ENCODE measurements at regions not wholly inside any gene's neighbourhood (a gene's known extent, or its start where the extent isn't known, plus 50 kb on each side); places are given as distances from the start of the nearest gene placed in this dataset.
A peak's percentile ranks its signal among the peaks of the same experiment; 100 is the strongest.

DNA sequence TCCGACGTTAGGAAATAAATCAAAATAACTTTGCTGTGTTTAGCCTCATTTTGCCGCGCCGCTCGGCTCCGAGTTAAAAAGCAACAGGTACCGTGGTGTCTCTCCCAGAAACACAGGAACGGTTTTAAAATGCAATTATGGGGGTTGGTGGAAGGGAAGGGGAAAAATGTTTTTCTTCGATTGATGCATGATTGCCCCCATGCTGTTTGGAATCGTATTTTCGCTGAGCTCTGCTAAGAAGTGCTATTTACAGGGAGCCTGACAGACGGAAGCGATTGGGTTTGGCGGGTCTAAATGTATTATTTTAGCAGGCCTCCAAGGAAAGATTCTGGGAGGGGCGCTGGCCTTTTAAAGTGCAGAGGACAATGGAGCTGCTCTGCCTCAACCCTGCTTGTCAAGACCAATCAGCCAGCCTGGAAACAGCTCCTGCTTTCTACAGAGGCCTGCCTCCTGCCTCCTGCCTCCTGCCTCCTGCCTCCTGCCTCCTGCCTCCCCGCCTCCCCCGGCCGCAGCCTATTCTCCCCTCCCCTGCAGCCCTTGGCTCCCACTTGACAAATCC lies 156.7 kb upstream of the TLE3 start:
- Histone ChIP-seq H3K4me1 (ENCODE audit: insufficient read depth, insufficient read length) (peaks cover 12% of the 10 kb centered on the region), H3K9me3 (ENCODE audit: insufficient read depth, low read length) (no peaks in the 10 kb centered on the region), H3K4me3 (ENCODE audit: insufficient read length, low read depth) (no peak overlapping the region), H3K9ac (ENCODE audit: insufficient read length, low read depth) (peak overlapping the region; percentile 28), H3K27me3 (ENCODE audit: insufficient read depth, insufficient read length) (peaks cover 2% of the 10 kb centered on the region), H3K36me3 (ENCODE audit: insufficient read depth, insufficient read length, low read length) (no peaks in the 10 kb centered on the region)
- DNase-seq (ENCODE audit: low read depth, low spot score): no peak
- TF ChIP-seq ZNF274 (IDR thresholded peaks at IDR 0.05; ENCODE audit: low read depth, low read length): no peak
- no peak for TF ChIP-seq SUZ12 (IDR thresholded peaks at IDR 0.05; ENCODE audit: extremely low read depth, insufficient read depth, insufficient read length)
- TF ChIP-seq YY1 (IDR thresholded peaks at IDR 0.05; ENCODE audit: insufficient read depth, insufficient read length): no peak

DNA sequence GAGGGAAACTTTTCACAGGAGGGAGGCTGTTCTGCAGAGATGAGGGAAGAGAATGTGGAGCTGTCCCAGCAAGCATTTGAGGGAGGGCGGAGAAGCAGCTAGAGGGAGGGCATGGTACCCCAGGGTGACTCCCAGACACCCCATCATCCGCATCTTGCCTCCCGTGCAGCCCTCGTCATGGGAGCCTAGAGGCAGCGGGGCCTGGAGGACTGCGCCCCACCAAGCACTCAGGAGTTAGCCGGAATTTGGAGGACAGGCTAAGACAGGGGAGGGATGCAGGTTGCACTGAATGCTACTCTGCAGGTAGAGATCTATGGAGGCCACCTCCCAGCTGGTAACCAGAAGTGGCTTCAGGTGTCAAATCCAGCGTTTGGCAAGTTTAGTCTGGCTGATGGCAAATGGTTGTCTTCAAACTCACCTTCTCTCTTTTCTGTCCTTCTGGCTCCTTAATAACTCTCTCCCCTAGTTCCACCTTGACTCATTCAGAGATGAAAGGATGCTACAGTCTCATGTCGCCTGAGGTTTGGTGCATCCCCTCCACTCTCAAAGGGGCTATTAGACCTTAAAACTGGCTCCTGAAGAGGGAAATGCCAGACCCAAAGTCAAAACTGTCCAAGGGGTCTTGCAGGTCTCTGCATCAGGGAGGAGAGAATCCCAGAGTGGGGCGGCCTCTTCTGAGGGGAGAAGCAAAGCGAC lies 155.9 kb upstream of the TLE3 start:
- Histone ChIP-seq H3K4me3 (ENCODE audit: insufficient read length, low read depth) (no peak overlapping the region), H3K36me3 (ENCODE audit: insufficient read depth, insufficient read length, low read length) (no peaks in the 10 kb centered on the region), H3K9me3 (ENCODE audit: insufficient read depth, low read length) (no peaks in the 10 kb centered on the region), H3K4me1 (ENCODE audit: insufficient read depth, insufficient read length) (peaks cover 12% of the 10 kb centered on the region), H3K27me3 (ENCODE audit: insufficient read depth, insufficient read length) (peaks cover 2% of the 10 kb centered on the region), H3K9ac (ENCODE audit: insufficient read length, low read depth) (no peak overlapping the region)
- DNase-seq (ENCODE audit: low read depth, low spot score): no peak
- TF ChIP-seq SUZ12 (IDR thresholded peaks at IDR 0.05; ENCODE audit: extremely low read depth, insufficient read depth, insufficient read length) (no peak), YY1 (IDR thresholded peaks at IDR 0.05; ENCODE audit: insufficient read depth, insufficient read length) (no peak), ZNF274 (IDR thresholded peaks at IDR 0.05; ENCODE audit: low read depth, low read length) (no peak)

DNA sequence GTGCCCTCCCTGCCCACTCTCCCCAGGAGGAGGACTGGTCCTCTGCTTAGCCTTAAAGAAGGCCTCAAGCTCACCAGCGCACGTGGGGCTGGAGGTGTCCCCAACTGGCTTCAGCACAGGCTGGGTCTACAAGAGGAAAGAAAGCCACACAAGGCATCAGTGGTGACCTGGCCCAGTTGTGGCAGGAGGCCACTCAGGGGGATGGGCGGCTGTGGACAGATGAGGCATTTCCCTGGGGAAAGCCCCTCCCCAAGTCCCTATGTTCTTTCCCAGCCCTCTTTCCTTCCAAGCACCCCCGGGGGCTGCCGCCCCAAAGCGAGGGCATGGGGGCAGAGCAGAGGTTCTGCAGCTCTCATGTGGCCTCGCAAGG lies 155.2 kb upstream of the TLE3 start:
- Histone ChIP-seq H3K36me3 (ENCODE audit: insufficient read depth, insufficient read length, low read length) (no peaks in the 10 kb centered on the region), H3K9ac (ENCODE audit: insufficient read length, low read depth) (no peak overlapping the region), H3K27me3 (ENCODE audit: insufficient read depth, insufficient read length) (peaks cover 2% of the 10 kb centered on the region), H3K4me3 (ENCODE audit: insufficient read length, low read depth) (no peak overlapping the region), H3K4me1 (ENCODE audit: insufficient read depth, insufficient read length) (peaks cover 15% of the 10 kb centered on the region), H3K9me3 (ENCODE audit: insufficient read depth, low read length) (no peaks in the 10 kb centered on the region)
- TF ChIP-seq YY1 (IDR thresholded peaks at IDR 0.05; ENCODE audit: insufficient read depth, insufficient read length): no peak
- TF ChIP-seq ZNF274 (IDR thresholded peaks at IDR 0.05; ENCODE audit: low read depth, low read length): no peak
- no peak for DNase-seq (ENCODE audit: low read depth, low spot score)

DNA sequence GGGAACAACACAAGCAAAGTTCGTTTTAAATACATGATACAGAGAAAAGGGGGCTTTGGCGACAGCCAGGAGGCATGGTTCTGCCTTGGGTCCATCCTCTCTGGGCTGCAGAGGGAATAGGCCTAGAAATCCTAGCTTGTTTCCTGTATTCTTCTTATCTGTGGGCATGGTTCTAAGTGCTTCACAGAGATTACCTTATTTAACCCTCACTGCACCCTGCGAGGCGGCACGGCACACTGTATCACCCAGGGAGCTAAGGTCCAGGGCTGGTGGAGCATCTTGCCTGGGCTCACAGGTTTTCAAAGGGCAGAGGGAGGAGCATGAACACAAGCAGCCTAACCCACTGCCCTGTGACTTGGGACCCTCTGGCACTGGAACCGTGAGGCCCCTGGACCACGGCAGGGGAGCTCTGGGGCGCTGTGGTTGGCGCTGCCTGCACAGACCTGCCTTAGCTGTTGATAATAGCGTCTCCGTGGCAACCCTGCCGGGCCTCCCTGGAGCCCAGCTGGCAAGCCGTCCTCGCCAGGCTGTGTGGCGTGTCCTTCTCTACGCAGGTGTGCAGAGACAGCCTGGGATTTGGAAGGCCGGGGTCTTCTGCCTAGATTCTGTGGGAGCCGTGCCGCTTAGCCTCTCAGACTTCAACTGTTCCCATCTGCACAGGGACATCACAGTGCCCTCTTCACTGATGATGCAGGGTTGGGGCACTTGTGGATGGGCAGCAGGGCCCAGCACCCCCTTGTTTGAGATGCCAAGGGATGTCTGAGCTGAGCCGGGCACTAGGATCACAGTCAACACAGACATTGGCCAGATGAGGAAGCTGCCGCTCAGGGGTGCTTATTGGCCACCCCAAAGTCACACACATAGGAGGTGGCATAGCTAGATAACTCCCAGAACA lies 154.6 kb upstream of the TLE3 start:
- peaks cover 21% of the 10 kb centered on the region for H3K4me1 ChIP-seq (ENCODE audit: insufficient read depth, insufficient read length)

DNA sequence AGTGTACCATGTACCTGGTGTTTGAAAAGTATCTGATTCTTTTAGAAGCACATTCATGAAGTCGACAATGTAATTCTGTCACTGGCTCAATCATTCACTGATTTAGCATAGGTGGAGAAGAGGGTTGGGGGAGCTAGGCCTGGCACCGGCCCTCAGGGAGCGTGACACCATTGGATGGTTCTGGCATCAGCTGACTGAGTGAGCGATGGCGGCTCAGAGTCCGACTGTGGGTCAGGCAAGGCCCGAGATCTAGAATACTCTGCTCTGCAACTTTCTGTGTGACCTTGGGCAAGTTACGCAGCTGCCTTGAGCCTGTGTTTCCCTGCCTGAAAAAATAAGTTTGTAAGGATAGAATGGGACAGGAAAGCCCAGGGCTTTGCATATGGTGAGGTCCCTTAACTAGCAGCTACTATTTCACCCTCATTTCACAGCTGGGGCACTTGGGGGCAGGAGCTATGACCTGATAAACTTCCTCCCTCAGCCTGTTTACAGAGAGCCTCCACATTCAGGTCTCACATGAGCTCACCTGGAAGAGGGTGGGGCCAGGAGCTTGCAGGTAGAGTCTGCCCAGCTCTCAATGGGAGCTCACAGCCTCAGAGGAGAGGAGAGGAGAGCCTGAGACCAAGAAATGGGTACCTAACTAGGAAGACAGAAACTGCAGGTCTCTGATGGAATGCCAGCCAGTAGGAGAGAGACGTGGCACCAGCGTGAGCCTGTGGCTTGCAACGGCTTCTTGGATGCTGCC lies 153.7 kb upstream of the TLE3 start:
- peaks cover 2% of the 10 kb centered on the region for H3K27me3 ChIP-seq (ENCODE audit: insufficient read depth, insufficient read length)
- no peak overlapping the region for H3K9ac ChIP-seq (ENCODE audit: insufficient read length, low read depth)
- H3K36me3 ChIP-seq (ENCODE audit: insufficient read depth, insufficient read length, low read length): no peaks in the 10 kb centered on the region
- H3K4me3 ChIP-seq (ENCODE audit: insufficient read length, low read depth): no peak overlapping the region
- H3K4me1 ChIP-seq (ENCODE audit: insufficient read depth, insufficient read length): peaks cover 23% of the 10 kb centered on the region
- no peak for DNase-seq (ENCODE audit: low read depth, low spot score)
- no peaks in the 10 kb centered on the region for H3K9me3 ChIP-seq (ENCODE audit: insufficient read depth, low read length)
- no peak for TF ChIP-seq ZNF274 (IDR thresholded peaks at IDR 0.05; ENCODE audit: low read depth, low read length)
- TF ChIP-seq YY1 (IDR thresholded peaks at IDR 0.05; ENCODE audit: insufficient read depth, insufficient read length): no peak
- TF ChIP-seq SUZ12 (IDR thresholded peaks at IDR 0.05; ENCODE audit: extremely low read depth, insufficient read depth, insufficient read length): no peak

More for the DNA sequence above, 154.6 kb upstream of the TLE3 start:
- no peaks in the 10 kb centered on the region for H3K36me3 ChIP-seq (ENCODE audit: insufficient read depth, insufficient read length, low read length)
- H3K4me3 ChIP-seq (ENCODE audit: insufficient read length, low read depth): no peak overlapping the region
- no peak for DNase-seq (ENCODE audit: low read depth, low spot score)
- no peak for TF ChIP-seq ZNF274 (IDR thresholded peaks at IDR 0.05; ENCODE audit: low read depth, low read length)
- peaks cover 2% of the 10 kb centered on the region for H3K27me3 ChIP-seq (ENCODE audit: insufficient read depth, insufficient read length)
- peak overlapping the region; percentile 34 for H3K9ac ChIP-seq (ENCODE audit: insufficient read length, low read depth)
- no peaks in the 10 kb centered on the region for H3K9me3 ChIP-seq (ENCODE audit: insufficient read depth, low read length)

DNA sequence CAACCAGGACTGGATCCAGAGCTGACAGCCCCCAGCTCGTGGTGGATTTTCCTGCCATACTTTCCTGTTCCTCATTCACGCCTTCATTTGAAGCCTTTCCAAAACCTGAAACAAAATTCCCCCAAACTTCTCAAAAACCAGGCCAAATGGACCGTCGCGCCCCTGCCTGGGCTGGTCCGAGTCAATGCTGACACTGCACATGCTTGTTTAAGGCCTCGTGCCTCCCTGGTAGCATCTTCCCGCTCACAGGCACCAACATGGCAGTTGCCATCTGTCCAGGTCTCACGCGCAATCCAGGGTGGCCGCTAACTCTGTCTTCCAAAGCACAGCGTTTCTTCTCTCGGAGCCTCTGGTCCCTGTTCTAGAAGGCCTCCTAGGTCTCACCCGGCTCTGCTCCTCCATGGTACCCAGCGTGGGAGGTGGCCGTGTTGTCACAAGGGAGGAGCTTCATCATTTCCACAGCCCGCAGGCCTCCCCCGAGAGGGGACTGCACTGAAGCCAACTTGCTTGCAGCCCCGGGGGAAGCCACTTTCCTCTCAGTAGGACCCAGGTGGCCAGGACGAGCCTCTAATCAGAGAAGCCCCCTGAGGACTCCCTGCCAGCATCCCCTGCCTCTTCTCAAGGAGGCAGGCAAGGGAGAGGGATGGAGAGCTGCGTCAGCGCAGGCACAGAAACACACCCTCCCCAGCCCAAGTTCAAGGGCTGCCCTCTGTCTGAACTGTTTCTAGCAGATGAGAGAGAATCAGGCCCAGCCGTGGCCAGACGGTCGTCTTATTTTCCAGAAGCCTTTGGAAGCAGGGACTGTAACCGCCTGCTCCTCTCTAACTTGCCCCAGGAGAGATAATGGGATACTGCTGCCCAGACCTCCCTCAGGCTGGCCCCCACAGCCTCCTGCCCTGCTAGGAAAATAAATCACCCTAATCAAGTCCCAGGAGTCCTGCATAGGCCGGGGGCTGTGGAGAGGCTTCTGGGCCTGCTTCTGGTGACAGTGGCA lies 152.8 kb upstream of the TLE3 start:
- DNase-seq (ENCODE audit: low read depth, low spot score): no peak
- Histone ChIP-seq H3K9me3 (ENCODE audit: insufficient read depth, low read length) (no peaks in the 10 kb centered on the region), H3K4me3 (ENCODE audit: insufficient read length, low read depth) (no peak overlapping the region), H3K36me3 (ENCODE audit: insufficient read depth, insufficient read length, low read length) (no peaks in the 10 kb centered on the region), H3K9ac (ENCODE audit: insufficient read length, low read depth) (peak overlapping the region; percentile 5), H3K4me1 (ENCODE audit: insufficient read depth, insufficient read length) (peaks cover 22% of the 10 kb centered on the region), H3K27me3 (ENCODE audit: insufficient read depth, insufficient read length) (peaks cover 2% of the 10 kb centered on the region)
- TF ChIP-seq SUZ12 (IDR thresholded peaks at IDR 0.05; ENCODE audit: extremely low read depth, insufficient read depth, insufficient read length): no peak
- no peak for TF ChIP-seq ZNF274 (IDR thresholded peaks at IDR 0.05; ENCODE audit: low read depth, low read length)
- TF ChIP-seq YY1 (IDR thresholded peaks at IDR 0.05; ENCODE audit: insufficient read depth, insufficient read length): no peak

Data from NT2/D1 (cell line).